ENCODE measurements at regions not wholly inside any gene's neighbourhood (a gene's known extent, or its start where the extent isn't known, plus 50 kb on each side); places are given as distances from the start of the nearest gene placed in this dataset.

DNA sequence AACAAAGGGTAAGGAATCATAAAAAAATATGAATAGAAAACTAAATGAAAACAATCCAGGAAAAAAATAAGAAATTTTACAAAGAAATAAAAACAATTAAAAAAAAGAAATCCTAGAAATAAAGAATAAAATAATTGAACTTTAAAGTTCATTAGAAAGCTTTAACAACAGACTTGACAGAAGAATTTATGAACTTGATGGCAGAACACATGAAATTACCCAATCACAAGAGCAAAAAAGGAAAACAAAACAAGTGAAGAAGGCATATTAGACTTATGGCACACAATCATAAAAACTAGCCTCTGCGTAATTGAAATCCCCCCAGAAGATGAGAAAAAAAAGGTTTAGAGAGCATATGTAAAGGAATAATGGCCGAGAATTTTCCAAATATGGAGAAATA is 802.5 kb upstream of the B3GALT2 start:
- TF ChIP-seq, protein P1, sequence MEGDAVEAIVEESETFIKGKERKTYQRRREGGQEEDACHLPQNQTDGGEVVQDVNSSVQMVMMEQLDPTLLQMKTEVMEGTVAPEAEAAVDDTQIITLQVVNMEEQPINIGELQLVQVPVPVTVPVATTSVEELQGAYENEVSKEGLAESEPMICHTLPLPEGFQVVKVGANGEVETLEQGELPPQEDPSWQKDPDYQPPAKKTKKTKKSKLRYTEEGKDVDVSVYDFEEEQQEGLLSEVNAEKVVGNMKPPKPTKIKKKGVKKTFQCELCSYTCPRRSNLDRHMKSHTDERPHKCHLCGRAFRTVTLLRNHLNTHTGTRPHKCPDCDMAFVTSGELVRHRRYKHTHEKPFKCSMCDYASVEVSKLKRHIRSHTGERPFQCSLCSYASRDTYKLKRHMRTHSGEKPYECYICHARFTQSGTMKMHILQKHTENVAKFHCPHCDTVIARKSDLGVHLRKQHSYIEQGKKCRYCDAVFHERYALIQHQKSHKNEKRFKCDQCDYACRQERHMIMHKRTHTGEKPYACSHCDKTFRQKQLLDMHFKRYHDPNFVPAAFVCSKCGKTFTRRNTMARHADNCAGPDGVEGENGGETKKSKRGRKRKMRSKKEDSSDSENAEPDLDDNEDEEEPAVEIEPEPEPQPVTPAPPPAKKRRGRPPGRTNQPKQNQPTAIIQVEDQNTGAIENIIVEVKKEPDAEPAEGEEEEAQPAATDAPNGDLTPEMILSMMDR (IDR thresholded peaks at IDR 0.05; ENCODE audit: insufficient read depth, low read length) = no peak
- no peak for TF ChIP-seq SPI1 (IDR thresholded peaks at IDR 0.05; ENCODE audit: borderline replicate concordance, low read depth)
- no peak for TF ChIP-seq GABPA (IDR thresholded peaks at IDR 0.05; ENCODE audit: low read depth)
- TF ChIP-seq, protein P2, sequence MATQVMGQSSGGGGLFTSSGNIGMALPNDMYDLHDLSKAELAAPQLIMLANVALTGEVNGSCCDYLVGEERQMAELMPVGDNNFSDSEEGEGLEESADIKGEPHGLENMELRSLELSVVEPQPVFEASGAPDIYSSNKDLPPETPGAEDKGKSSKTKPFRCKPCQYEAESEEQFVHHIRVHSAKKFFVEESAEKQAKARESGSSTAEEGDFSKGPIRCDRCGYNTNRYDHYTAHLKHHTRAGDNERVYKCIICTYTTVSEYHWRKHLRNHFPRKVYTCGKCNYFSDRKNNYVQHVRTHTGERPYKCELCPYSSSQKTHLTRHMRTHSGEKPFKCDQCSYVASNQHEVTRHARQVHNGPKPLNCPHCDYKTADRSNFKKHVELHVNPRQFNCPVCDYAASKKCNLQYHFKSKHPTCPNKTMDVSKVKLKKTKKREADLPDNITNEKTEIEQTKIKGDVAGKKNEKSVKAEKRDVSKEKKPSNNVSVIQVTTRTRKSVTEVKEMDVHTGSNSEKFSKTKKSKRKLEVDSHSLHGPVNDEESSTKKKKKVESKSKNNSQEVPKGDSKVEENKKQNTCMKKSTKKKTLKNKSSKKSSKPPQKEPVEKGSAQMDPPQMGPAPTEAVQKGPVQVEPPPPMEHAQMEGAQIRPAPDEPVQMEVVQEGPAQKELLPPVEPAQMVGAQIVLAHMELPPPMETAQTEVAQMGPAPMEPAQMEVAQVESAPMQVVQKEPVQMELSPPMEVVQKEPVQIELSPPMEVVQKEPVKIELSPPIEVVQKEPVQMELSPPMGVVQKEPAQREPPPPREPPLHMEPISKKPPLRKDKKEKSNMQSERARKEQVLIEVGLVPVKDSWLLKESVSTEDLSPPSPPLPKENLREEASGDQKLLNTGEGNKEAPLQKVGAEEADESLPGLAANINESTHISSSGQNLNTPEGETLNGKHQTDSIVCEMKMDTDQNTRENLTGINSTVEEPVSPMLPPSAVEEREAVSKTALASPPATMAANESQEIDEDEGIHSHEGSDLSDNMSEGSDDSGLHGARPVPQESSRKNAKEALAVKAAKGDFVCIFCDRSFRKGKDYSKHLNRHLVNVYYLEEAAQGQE (IDR thresholded peaks at IDR 0.05; ENCODE audit: insufficient replicate concordance, low read depth) = no peak

All from HL-60 (cell line).